Effector memory CD4-positive, alpha-beta T cell (primary cell): ENCODE measurements at regions not wholly inside any gene's neighbourhood (a gene's known extent, or its start where the extent isn't known, plus 50 kb on each side); places are given as distances from the start of the nearest gene placed in this dataset.

ENCODE experiments used
- DNase-seq, 3 donors: peaks; one replicate each; pipeline ENCODE4 v3.0.0-alpha.2; 2020
- H3K27ac ChIP-seq: 2 replicates; pipeline ENCODE4 v1.7.0; 2013; ENCODE audit warnings: mild to moderate bottlenecking, low read length, moderate library complexity; ENCODE audit not compliant: insufficient read depth, poor library complexity, severe bottlenecking
- H3K27me3 ChIP-seq: replicated peaks from 2 replicates; pipeline ENCODE4 v1.7.0; 2013; ENCODE audit warnings: mild to moderate bottlenecking, low read length; ENCODE audit not compliant: insufficient read depth, control insufficient read depth, poor library complexity, severe bottlenecking
- H3K36me3 ChIP-seq: 2 replicates; pipeline ENCODE4 v1.7.0; 2013; ENCODE audit warnings: mild to moderate bottlenecking, low read length, moderate library complexity; ENCODE audit not compliant: control insufficient read depth, insufficient read depth
- H3K4me1 ChIP-seq: 2 replicates; pipeline ENCODE4 v1.7.0; 2013; ENCODE audit warnings: low read length, mild to moderate bottlenecking; ENCODE audit not compliant: control insufficient read depth, insufficient read depth, poor library complexity, severe bottlenecking
- H3K4me3 ChIP-seq: 2 replicates; pipeline ENCODE4 v1.7.0; 2013; ENCODE audit warnings: low read length, low read depth, mild to moderate bottlenecking; ENCODE audit not compliant: insufficient read depth, poor library complexity, severe bottlenecking
- H3K9me3 ChIP-seq: 2 replicates; pipeline ENCODE4 v1.7.0; 2013; ENCODE audit warnings: mild to moderate bottlenecking, low read length, moderate library complexity; ENCODE audit not compliant: control insufficient read depth

DNA sequence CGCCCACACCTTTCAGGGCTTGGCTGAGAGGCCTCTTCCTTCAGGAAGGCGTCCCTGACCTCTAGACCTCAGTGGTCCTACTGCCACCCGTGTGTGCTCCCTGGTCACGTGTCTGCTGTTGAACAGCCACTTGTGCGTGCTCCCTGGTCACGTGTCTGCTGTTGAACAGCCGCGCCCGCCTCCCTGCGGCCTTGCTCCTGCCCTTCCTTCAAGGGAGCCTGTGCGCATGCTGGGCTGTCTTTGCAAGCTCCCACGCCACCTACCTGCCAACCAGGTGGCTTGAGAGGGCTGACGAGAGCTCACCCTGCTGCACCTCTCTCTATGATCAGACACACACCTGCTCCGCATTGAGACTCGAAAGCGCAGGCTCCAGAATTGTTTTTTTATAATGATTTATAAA is 179.3 kb downstream of the BMP7 start:
- no peaks in the 10 kb centered on the region for H3K36me3 ChIP-seq
- H3K27me3 ChIP-seq = no peaks in the 10 kb centered on the region
- no peaks in the 10 kb centered on the region for H3K9me3 ChIP-seq
- no peak overlapping the region for H3K27ac ChIP-seq
- H3K4me3 ChIP-seq = no peak overlapping the region
- DNase-seq = no peak
- H3K4me1 ChIP-seq = no peaks in the 10 kb centered on the region

GRCh38 chr20:57087705-57088104 is 178.7 kb downstream of the BMP7 start:
- DNase-seq = no peak
- Histone ChIP-seq H3K36me3 (no peaks in the 10 kb centered on the region), H3K4me3 (no peak overlapping the region), H3K4me1 (no peaks in the 10 kb centered on the region), H3K27me3 (no peaks in the 10 kb centered on the region), H3K27ac (no peak overlapping the region), H3K9me3 (no peaks in the 10 kb centered on the region)

DNA sequence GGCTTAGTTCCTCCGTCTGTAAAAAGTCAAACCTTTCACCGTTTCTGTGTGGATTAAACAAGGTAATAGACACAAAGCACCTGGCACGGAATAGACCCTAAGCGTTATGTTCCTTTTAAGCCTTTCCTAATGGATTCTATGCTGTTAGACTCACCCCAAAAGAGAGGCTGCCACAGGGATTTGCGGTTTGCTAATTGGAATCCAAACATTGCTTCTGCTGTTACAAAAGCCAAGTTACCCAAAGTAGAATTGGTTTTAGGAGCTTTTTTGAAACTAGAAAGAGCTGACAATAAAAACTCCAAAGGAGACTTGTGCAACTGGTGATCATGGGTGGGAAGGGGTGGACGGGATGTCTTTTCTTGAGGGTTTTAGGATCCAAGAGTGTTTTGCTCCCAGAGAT is 178.0 kb downstream of the BMP7 start:
- Histone ChIP-seq H3K27me3 (no peaks in the 10 kb centered on the region), H3K27ac (no peak overlapping the region), H3K4me1 (no peaks in the 10 kb centered on the region), H3K4me3 (no peak overlapping the region), H3K36me3 (no peaks in the 10 kb centered on the region), H3K9me3 (no peaks in the 10 kb centered on the region)
- no peak for DNase-seq

DNA sequence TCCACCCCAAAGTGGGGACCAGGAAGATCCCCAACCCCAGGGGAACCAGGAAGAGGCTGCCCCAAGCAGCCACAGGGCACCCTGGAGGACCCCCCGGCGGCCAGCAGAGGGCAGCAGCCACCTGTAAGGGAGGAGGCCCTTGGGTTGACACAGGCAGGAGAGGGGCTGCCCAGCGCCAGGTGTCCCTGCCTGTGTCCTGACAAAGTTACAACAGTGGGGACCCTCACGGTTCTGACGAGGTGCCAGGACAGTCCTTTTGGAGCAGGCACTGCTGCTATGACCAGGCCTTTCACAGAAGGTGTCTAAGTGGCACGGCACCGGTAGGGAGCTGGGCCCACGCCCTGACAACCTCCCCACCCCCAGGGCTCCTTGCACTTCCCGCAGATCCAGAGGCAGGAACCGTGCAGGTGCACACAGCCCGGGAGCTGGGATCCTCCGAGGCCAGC is 176.7 kb downstream of the BMP7 start:
- Histone ChIP-seq H3K27ac (no peak overlapping the region), H3K4me1 (no peaks in the 10 kb centered on the region), H3K9me3 (no peaks in the 10 kb centered on the region), H3K36me3 (no peaks in the 10 kb centered on the region), H3K4me3 (no peak overlapping the region), H3K27me3 (no peaks in the 10 kb centered on the region)
- peak in 1 of 3 donors; percentile 10 for DNase-seq

GRCh38 chr20:57090590-57091560 is 175.6 kb downstream of the BMP7 start:
- Histone ChIP-seq H3K27ac (no peak overlapping the region), H3K36me3 (no peaks in the 10 kb centered on the region), H3K4me1 (no peaks in the 10 kb centered on the region), H3K4me3 (no peak overlapping the region), H3K27me3 (no peaks in the 10 kb centered on the region), H3K9me3 (no peaks in the 10 kb centered on the region)
- DNase-seq = no peak

GRCh38 chr20:57091748-57092111 is 174.7 kb downstream of the BMP7 start:
- Histone ChIP-seq H3K36me3 (no peaks in the 10 kb centered on the region), H3K9me3 (no peaks in the 10 kb centered on the region), H3K27me3 (no peaks in the 10 kb centered on the region), H3K4me1 (no peaks in the 10 kb centered on the region), H3K4me3 (no peak overlapping the region), H3K27ac (no peak overlapping the region)
- no peak for DNase-seq

DNA sequence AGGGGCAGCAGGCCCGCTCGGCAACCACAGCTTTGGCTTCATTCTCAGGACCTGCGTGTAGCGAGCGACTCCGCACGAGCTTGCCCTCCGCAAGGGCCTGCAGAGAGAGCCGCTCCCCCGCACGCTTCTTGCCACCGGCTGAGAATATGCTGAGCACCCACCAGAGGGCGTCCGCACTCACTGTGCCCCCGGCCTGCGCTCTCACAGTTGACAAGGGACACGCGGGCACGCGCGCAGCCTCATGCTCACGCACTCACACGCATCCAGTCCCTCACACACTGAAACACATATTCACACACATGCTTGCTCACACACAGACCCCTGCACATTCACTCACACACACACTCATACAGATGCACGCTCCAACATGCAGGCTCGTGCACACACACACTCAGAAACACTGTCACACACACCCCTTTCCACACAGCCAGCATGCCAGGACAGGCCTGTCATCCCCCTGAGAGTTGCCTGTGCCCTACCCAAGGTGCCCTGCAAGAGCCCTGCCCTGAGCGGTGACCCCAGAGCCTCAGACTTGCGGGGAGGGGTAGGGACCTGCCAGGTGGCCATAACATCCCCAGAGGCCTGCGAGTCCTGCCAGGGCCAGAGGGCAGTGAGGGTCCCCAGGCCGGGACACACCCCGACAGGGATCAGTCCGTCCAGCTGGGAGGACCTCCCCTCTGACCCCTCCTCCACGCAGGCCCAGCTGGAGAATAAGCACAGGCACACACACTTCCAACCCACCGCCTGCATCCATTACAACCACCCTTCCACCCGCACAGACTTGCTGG is 174.1 kb downstream of the BMP7 start:
- peak in 1 of 3 donors; percentile 5 for DNase-seq
- no peak overlapping the region for H3K4me3 ChIP-seq
- no peaks in the 10 kb centered on the region for H3K9me3 ChIP-seq
- H3K4me1 ChIP-seq = no peaks in the 10 kb centered on the region
- H3K27ac ChIP-seq = no peak overlapping the region
- no peaks in the 10 kb centered on the region for H3K27me3 ChIP-seq
- no peaks in the 10 kb centered on the region for H3K36me3 ChIP-seq

GRCh38 chr20:57092900-57093530 is 173.4 kb downstream of the BMP7 start:
- Histone ChIP-seq H3K4me3 (no peak overlapping the region), H3K36me3 (no peaks in the 10 kb centered on the region), H3K9me3 (no peaks in the 10 kb centered on the region), H3K27me3 (no peaks in the 10 kb centered on the region), H3K27ac (no peak overlapping the region), H3K4me1 (no peaks in the 10 kb centered on the region)
- DNase-seq = no peak

GRCh38 chr20:57093766-57094165 is 172.7 kb downstream of the BMP7 start:
- no peak overlapping the region for H3K27ac ChIP-seq
- no peak overlapping the region for H3K4me3 ChIP-seq
- H3K27me3 ChIP-seq = no peaks in the 10 kb centered on the region
- DNase-seq = no peak
- no peaks in the 10 kb centered on the region for H3K9me3 ChIP-seq
- no peaks in the 10 kb centered on the region for H3K36me3 ChIP-seq
- no peaks in the 10 kb centered on the region for H3K4me1 ChIP-seq
